ENCODE measurements at regions not wholly inside any gene's neighbourhood (a gene's known extent, or its start where the extent isn't known, plus 50 kb on each side); places are given as distances from the start of the nearest gene placed in this dataset.

- WGBS, 2 donors (ENCODE audit: extremely low coverage in 2 of 2, insufficient read length in 2 of 2, insufficient replicate concordance in 1 of 2) = no CpG with 5 or more reads among the region's 4 CpGs
- H3K4me1 ChIP-seq (ENCODE audit: control insufficient read depth in 2 of 2, insufficient read depth in 1 of 2, low read depth in 1 of 2, low read length in 2 of 2) = no peaks in the 10 kb centered on the region
- H3K4ac ChIP-seq (ENCODE audit: low read length) = no peak overlapping the region
- H2BK120ac ChIP-seq (ENCODE audit: low read depth, low read length) = no peak overlapping the region
- H3K23ac ChIP-seq (ENCODE audit: low read depth, low read length, poor library complexity) = no peak overlapping the region
- H4K91ac ChIP-seq (ENCODE audit: low read depth, low read length, poor library complexity) = no peak overlapping the region
- H3K36me3 ChIP-seq (replicated peaks in 1 of 2; ENCODE audit: control insufficient read depth in 2 of 2, insufficient read depth in 2 of 2, low read length in 2 of 2) = no peaks in the 10 kb centered on the region
- H2BK5ac ChIP-seq (ENCODE audit: low read length) = no peak overlapping the region
- H2BK15ac ChIP-seq (ENCODE audit: low read length) = no peak overlapping the region
- no peak overlapping the region for H3K4me3 ChIP-seq (ENCODE audit: low read length in 2 of 2)
- no peak overlapping the region for H2AFZ ChIP-seq (ENCODE audit: low read length)
- no peaks in the 10 kb centered on the region for H3K27me3 ChIP-seq (ENCODE audit: control insufficient read depth in 3 of 3, insufficient read depth in 3 of 3, low read depth in 1 of 3, low read length in 3 of 3)
- H3K9me3 ChIP-seq (replicated peaks in 1 of 2; ENCODE audit: control insufficient read depth in 2 of 2, insufficient read depth in 1 of 2, low read depth in 1 of 2, low read length in 2 of 2) = no peaks in the 10 kb centered on the region
- DNase-seq (ENCODE audit: low spot score) = no peak
- no peak overlapping the region for H3K18ac ChIP-seq (ENCODE audit: low read length)
- no peak overlapping the region for H4K8ac ChIP-seq (ENCODE audit: low read depth, low read length)
- no peaks in the 10 kb centered on the region for H3K79me1 ChIP-seq (ENCODE audit: low read depth, low read length)
- H3K14ac ChIP-seq (ENCODE audit: low read length) = no peak overlapping the region
- H2BK12ac ChIP-seq (ENCODE audit: low read length) = no peak overlapping the region
- H3K4me2 ChIP-seq (ENCODE audit: insufficient read depth, low read length, poor library complexity, severe bottlenecking) = no peak overlapping the region
- no peak overlapping the region for H3K9ac ChIP-seq (ENCODE audit: low read depth, low read length, poor library complexity)
- no peak overlapping the region for H3K27ac ChIP-seq (replicated peaks; ENCODE audit: low read length)
- no peak overlapping the region for H2AK5ac ChIP-seq (ENCODE audit: low read depth, low read length)
These were observed 77.8 kb downstream of the TEX36 start for GRCh38 chr10:125605167-125605566.

- Histone ChIP-seq H3K27me3 (ENCODE audit: control insufficient read depth in 3 of 3, insufficient read depth in 3 of 3, low read depth in 1 of 3, low read length in 3 of 3) (no peaks in the 10 kb centered on the region), H4K91ac (ENCODE audit: low read depth, low read length, poor library complexity) (no peak overlapping the region), H2BK120ac (ENCODE audit: low read depth, low read length) (no peak overlapping the region), H2AK5ac (ENCODE audit: low read depth, low read length) (no peak overlapping the region), H3K36me3 (replicated peaks in 1 of 2; ENCODE audit: control insufficient read depth in 2 of 2, insufficient read depth in 2 of 2, low read length in 2 of 2) (no peaks in the 10 kb centered on the region), H3K79me1 (ENCODE audit: low read depth, low read length) (no peaks in the 10 kb centered on the region), H3K27ac (replicated peaks; ENCODE audit: low read length) (no peak overlapping the region), H3K4me1 (ENCODE audit: control insufficient read depth in 2 of 2, insufficient read depth in 1 of 2, low read depth in 1 of 2, low read length in 2 of 2) (no peaks in the 10 kb centered on the region), H2BK12ac (ENCODE audit: low read length) (no peak overlapping the region), H3K23ac (ENCODE audit: low read depth, low read length, poor library complexity) (no peak overlapping the region), H3K9ac (ENCODE audit: low read depth, low read length, poor library complexity) (no peak overlapping the region), H3K4ac (ENCODE audit: low read length) (no peak overlapping the region), H2BK15ac (ENCODE audit: low read length) (no peak overlapping the region), H4K8ac (ENCODE audit: low read depth, low read length) (no peak overlapping the region), H2BK5ac (ENCODE audit: low read length) (no peak overlapping the region), H3K4me3 (ENCODE audit: low read length in 2 of 2) (no peak overlapping the region), H2AFZ (ENCODE audit: low read length) (no peak overlapping the region), H3K9me3 (replicated peaks in 1 of 2; ENCODE audit: control insufficient read depth in 2 of 2, insufficient read depth in 1 of 2, low read depth in 1 of 2, low read length in 2 of 2) (no peaks in the 10 kb centered on the region), H3K14ac (ENCODE audit: low read length) (no peak overlapping the region), H3K4me2 (ENCODE audit: insufficient read depth, low read length, poor library complexity, severe bottlenecking) (no peak overlapping the region), H3K18ac (ENCODE audit: low read length) (no peak overlapping the region)
- no CpG with 5 or more reads among the region's 13 CpGs for WGBS, 2 donors (ENCODE audit: extremely low coverage in 2 of 2, insufficient read length in 2 of 2, insufficient replicate concordance in 1 of 2)
- DNase-seq (ENCODE audit: low spot score) = no peak
These were observed 80.1 kb downstream of the TEX36 start for GRCh38 chr10:125602825-125603224.

GRCh38 chr10:125599194-125599593 is 83.8 kb downstream of the TEX36 start:
- no peaks in the 10 kb centered on the region for H3K36me3 ChIP-seq (replicated peaks in 1 of 2; ENCODE audit: control insufficient read depth in 2 of 2, insufficient read depth in 2 of 2, low read length in 2 of 2)
- no peak overlapping the region for H2BK5ac ChIP-seq (ENCODE audit: low read length)
- no peak overlapping the region for H3K23ac ChIP-seq (ENCODE audit: low read depth, low read length, poor library complexity)
- H2BK15ac ChIP-seq (ENCODE audit: low read length) = no peak overlapping the region
- H3K4me1 ChIP-seq (ENCODE audit: control insufficient read depth in 2 of 2, insufficient read depth in 1 of 2, low read depth in 1 of 2, low read length in 2 of 2) = no peaks in the 10 kb centered on the region
- H3K27ac ChIP-seq (replicated peaks; ENCODE audit: low read length) = no peak overlapping the region
- no peak overlapping the region for H2AFZ ChIP-seq (ENCODE audit: low read length)
- H2BK120ac ChIP-seq (ENCODE audit: low read depth, low read length) = no peak overlapping the region
- H2AK5ac ChIP-seq (ENCODE audit: low read depth, low read length) = no peak overlapping the region
- H3K9me3 ChIP-seq (replicated peaks in 1 of 2; ENCODE audit: control insufficient read depth in 2 of 2, insufficient read depth in 1 of 2, low read depth in 1 of 2, low read length in 2 of 2) = peaks cover 6 to 7% of the 10 kb centered on the region in 2 donors
- H3K9ac ChIP-seq (ENCODE audit: low read depth, low read length, poor library complexity) = no peak overlapping the region
- no peak overlapping the region for H3K14ac ChIP-seq (ENCODE audit: low read length)
- H4K8ac ChIP-seq (ENCODE audit: low read depth, low read length) = no peak overlapping the region
- no peak overlapping the region for H3K4me3 ChIP-seq (ENCODE audit: low read length in 2 of 2)
- H3K27me3 ChIP-seq (ENCODE audit: control insufficient read depth in 3 of 3, insufficient read depth in 3 of 3, low read depth in 1 of 3, low read length in 3 of 3) = no peaks in the 10 kb centered on the region
- H4K91ac ChIP-seq (ENCODE audit: low read depth, low read length, poor library complexity) = no peak overlapping the region
- H3K79me1 ChIP-seq (ENCODE audit: low read depth, low read length) = peaks cover 2% of the 10 kb centered on the region
- DNase-seq (ENCODE audit: low spot score) = no peak
- H2BK12ac ChIP-seq (ENCODE audit: low read length) = no peak overlapping the region
- no CpG with 5 or more reads among the region's 4 CpGs for WGBS, 2 donors (ENCODE audit: extremely low coverage in 2 of 2, insufficient read length in 2 of 2, insufficient replicate concordance in 1 of 2)
- no peak overlapping the region for H3K18ac ChIP-seq (ENCODE audit: low read length)
- no peak overlapping the region for H3K4ac ChIP-seq (ENCODE audit: low read length)
- no peak overlapping the region for H3K4me2 ChIP-seq (ENCODE audit: insufficient read depth, low read length, poor library complexity, severe bottlenecking)

- Histone ChIP-seq H3K18ac (ENCODE audit: low read length) (no peak overlapping the region), H3K4ac (ENCODE audit: low read length) (no peak overlapping the region), H2BK5ac (ENCODE audit: low read length) (no peak overlapping the region), H2BK15ac (ENCODE audit: low read length) (no peak overlapping the region), H3K27ac (replicated peaks; ENCODE audit: low read length) (no peak overlapping the region), H3K9me3 (replicated peaks in 1 of 2; ENCODE audit: control insufficient read depth in 2 of 2, insufficient read depth in 1 of 2, low read depth in 1 of 2, low read length in 2 of 2) (peaks cover 6 to 7% of the 10 kb centered on the region in 2 donors), H3K14ac (ENCODE audit: low read length) (no peak overlapping the region), H3K4me3 (ENCODE audit: low read length in 2 of 2) (no peak overlapping the region), H3K23ac (ENCODE audit: low read depth, low read length, poor library complexity) (no peak overlapping the region), H2BK12ac (ENCODE audit: low read length) (no peak overlapping the region), H4K91ac (ENCODE audit: low read depth, low read length, poor library complexity) (no peak overlapping the region), H3K36me3 (replicated peaks in 1 of 2; ENCODE audit: control insufficient read depth in 2 of 2, insufficient read depth in 2 of 2, low read length in 2 of 2) (no peaks in the 10 kb centered on the region), H3K4me2 (ENCODE audit: insufficient read depth, low read length, poor library complexity, severe bottlenecking) (no peak overlapping the region), H3K4me1 (ENCODE audit: control insufficient read depth in 2 of 2, insufficient read depth in 1 of 2, low read depth in 1 of 2, low read length in 2 of 2) (no peaks in the 10 kb centered on the region), H2BK120ac (ENCODE audit: low read depth, low read length) (no peak overlapping the region), H3K27me3 (ENCODE audit: control insufficient read depth in 3 of 3, insufficient read depth in 3 of 3, low read depth in 1 of 3, low read length in 3 of 3) (peaks cover 0 to 6% (median 0%) of the 10 kb centered on the region in 3 experiments), H2AFZ (ENCODE audit: low read length) (no peak overlapping the region), H4K8ac (ENCODE audit: low read depth, low read length) (no peak overlapping the region), H3K79me1 (ENCODE audit: low read depth, low read length) (peaks cover 2% of the 10 kb centered on the region), H3K9ac (ENCODE audit: low read depth, low read length, poor library complexity) (no peak overlapping the region), H2AK5ac (ENCODE audit: low read depth, low read length) (no peak overlapping the region)
- DNase-seq (ENCODE audit: low spot score) = no peak
These were observed 87.1 kb downstream of the TEX36 start for GRCh38 chr10:125595911-125596310.

Data from neuronal stem cell (in vitro differentiated cells).